ENCODE measurements at regions not wholly inside any gene's neighbourhood (a gene's known extent, or its start where the extent isn't known, plus 50 kb on each side); places are given as distances from the start of the nearest gene placed in this dataset.
"Not testable (repeated sequence)": the region's sequence is repeated elsewhere in the genome, so short reads cannot be mapped to it uniquely, and the experiment has no call there.

GRCh38 chr3:181330257-181330656, 340.7 kb upstream of the DNAJC19 start:
- no peak for DNase-seq (ENCODE audit: low spot score)

GRCh38 chr3:181329024-181329423, 339.5 kb upstream of the DNAJC19 start:
- DNase-seq (ENCODE audit: low spot score): no peak

GRCh38 chr3:181328346-181328745, 338.8 kb upstream of the DNAJC19 start:
- DNase-seq (ENCODE audit: low spot score): no peak

GRCh38 chr3:181327349-181327748, 337.8 kb upstream of the DNAJC19 start:
- DNase-seq (ENCODE audit: low spot score): peak; percentile 18

GRCh38 chr3:181326637-181327223, 337.2 kb upstream of the DNAJC19 start:
- DNase-seq (ENCODE audit: low spot score): peak; percentile 62

- not testable (repeated sequence) for DNase-seq (ENCODE audit: low spot score)
Measured at GRCh38 chr3:181324516-181324915, 335.0 kb upstream of the DNAJC19 start.

GRCh38 chr3:181318321-181318720, 328.8 kb upstream of the DNAJC19 start:
- no peak for DNase-seq (ENCODE audit: low spot score)

GRCh38 chr3:181317508-181317907, 328.0 kb upstream of the DNAJC19 start:
- DNase-seq (ENCODE audit: low spot score): no peak

- peak; percentile 21 for DNase-seq (ENCODE audit: low spot score)
Measured at GRCh38 chr3:181316482-181316881, 326.9 kb upstream of the DNAJC19 start.

- no peak for DNase-seq (ENCODE audit: low spot score)
Measured at GRCh38 chr3:181313335-181313734, 323.8 kb upstream of the DNAJC19 start.

- no peak for DNase-seq (ENCODE audit: low spot score)
Measured at GRCh38 chr3:181311186-181311585, 321.6 kb upstream of the DNAJC19 start.

- DNase-seq (ENCODE audit: low spot score): no peak
Measured at GRCh38 chr3:181302960-181303359, 313.4 kb upstream of the DNAJC19 start.

GRCh38 chr3:181300033-181300432, 310.5 kb upstream of the DNAJC19 start:
- no peak for DNase-seq (ENCODE audit: low spot score)

- DNase-seq (ENCODE audit: low spot score): no peak
Measured at GRCh38 chr3:181298421-181298820, 308.9 kb upstream of the DNAJC19 start.

- no peak for DNase-seq (ENCODE audit: low spot score)
Measured at GRCh38 chr3:181292984-181293383, 303.4 kb upstream of the DNAJC19 start.

GRCh38 chr3:181290941-181291340, 301.4 kb upstream of the DNAJC19 start:
- DNase-seq (ENCODE audit: low spot score): no peak

GRCh38 chr3:181289306-181289705, 299.8 kb upstream of the DNAJC19 start:
- no peak for DNase-seq (ENCODE audit: low spot score)

GRCh38 chr3:181288145-181288544, 298.6 kb upstream of the DNAJC19 start:
- DNase-seq (ENCODE audit: low spot score): no peak

- no peak for DNase-seq (ENCODE audit: low spot score)
Measured at GRCh38 chr3:181279239-181279565, 289.7 kb upstream of the DNAJC19 start.

- DNase-seq (ENCODE audit: low spot score): peak; percentile 22
Measured at GRCh38 chr3:181278468-181279238, 289.1 kb upstream of the DNAJC19 start.

- DNase-seq (ENCODE audit: low spot score): no peak
Measured at GRCh38 chr3:181276358-181276896, 286.9 kb upstream of the DNAJC19 start.

- DNase-seq (ENCODE audit: low spot score): no peak
Measured at GRCh38 chr3:181274025-181274424, 284.5 kb upstream of the DNAJC19 start.

GRCh38 chr3:181267312-181267711, 277.8 kb upstream of the DNAJC19 start:
- no peak for DNase-seq (ENCODE audit: low spot score)

Data from iPS-NIHi11 (cell line).